ENCODE measurements at regions not wholly inside any gene's neighbourhood (a gene's known extent, or its start where the extent isn't known, plus 50 kb on each side); places are given as distances from the start of the nearest gene placed in this dataset.

GRCh38 chr4:104964410-104965175, 182.1 kb upstream of the TET2 start:
- no peak overlapping the region for H3K4me3 ChIP-seq (ENCODE audit: low read length in 2 of 2)
- ATAC-seq (ENCODE audit: low FRiP score), result no peak
- H3K4me1 ChIP-seq (ENCODE audit: control insufficient read depth in 1 of 2, insufficient read depth in 2 of 2, low read length in 2 of 2), result no peaks in the 10 kb centered on the region
- WGBS, 2 donors, result 73 to 74% methylated on average over 4 of the region's 4 CpGs
- H3K9me3 ChIP-seq (ENCODE audit: control insufficient read depth, low read length), result no peaks in the 10 kb centered on the region
- intact Hi-C loops (cut with DNase I), result no loop called here
- no peaks in the 10 kb centered on the region for H3K27me3 ChIP-seq (ENCODE audit: control insufficient read depth in 1 of 2, insufficient read depth in 2 of 2, low read length in 1 of 2)
- no peaks in the 10 kb centered on the region for H3K36me3 ChIP-seq (ENCODE audit: control insufficient read depth in 1 of 2, insufficient read depth in 2 of 2, low read length in 1 of 2)
- H3K27ac ChIP-seq (ENCODE audit: low read depth in 1 of 2, low read length in 2 of 2), result no peak overlapping the region
- DNase-seq, result no peak

GRCh38 chr4:104966349-104967033, 180.2 kb upstream of the TET2 start:
- 47 to 52% methylated on average over 3 of the region's 3 CpGs for WGBS, 2 donors
- H3K27ac ChIP-seq (ENCODE audit: low read depth in 1 of 2, low read length in 2 of 2), result no peak overlapping the region
- H3K4me3 ChIP-seq (ENCODE audit: low read length in 2 of 2), result no peak overlapping the region
- DNase-seq (no peak), ATAC-seq (ENCODE audit: low FRiP score) (peak; percentile 72)
- H3K36me3 ChIP-seq (ENCODE audit: control insufficient read depth in 1 of 2, insufficient read depth in 2 of 2, low read length in 1 of 2), result no peaks in the 10 kb centered on the region
- no peaks in the 10 kb centered on the region for H3K9me3 ChIP-seq (ENCODE audit: control insufficient read depth, low read length)
- intact Hi-C loops (cut with DNase I), result no loop called here
- no peaks in the 10 kb centered on the region for H3K27me3 ChIP-seq (ENCODE audit: control insufficient read depth in 1 of 2, insufficient read depth in 2 of 2, low read length in 1 of 2)
- H3K4me1 ChIP-seq (ENCODE audit: control insufficient read depth in 1 of 2, insufficient read depth in 2 of 2, low read length in 2 of 2), result no peaks in the 10 kb centered on the region

- Histone ChIP-seq H3K36me3 (ENCODE audit: control insufficient read depth in 1 of 2, insufficient read depth in 2 of 2, low read length in 1 of 2) (no peaks in the 10 kb centered on the region), H3K27ac (ENCODE audit: low read depth in 1 of 2, low read length in 2 of 2) (no peak overlapping the region), H3K9me3 (ENCODE audit: control insufficient read depth, low read length) (no peaks in the 10 kb centered on the region), H3K4me3 (ENCODE audit: low read length in 2 of 2) (no peak overlapping the region), H3K27me3 (ENCODE audit: control insufficient read depth in 1 of 2, insufficient read depth in 2 of 2, low read length in 1 of 2) (no peaks in the 10 kb centered on the region), H3K4me1 (ENCODE audit: control insufficient read depth in 1 of 2, insufficient read depth in 2 of 2, low read length in 2 of 2) (no peaks in the 10 kb centered on the region)
- DNase-seq, result no peak
- peak; percentile 23 for ATAC-seq (ENCODE audit: low FRiP score)
- intact Hi-C loops (cut with DNase I), result no loop called here
- 45 to 52% methylated on average over 3 of the region's 3 CpGs for WGBS, 2 donors
Observed at GRCh38 chr4:104967034-104967401, 179.7 kb upstream of the TET2 start.

GRCh38 chr4:104969394-104970082, 177.1 kb upstream of the TET2 start:
- H3K4me3 ChIP-seq (ENCODE audit: low read length in 2 of 2), result no peak overlapping the region
- intact Hi-C loops (cut with DNase I), result no loop called here
- H3K27ac ChIP-seq (ENCODE audit: low read depth in 1 of 2, low read length in 2 of 2), result no peak overlapping the region
- H3K36me3 ChIP-seq (ENCODE audit: control insufficient read depth in 1 of 2, insufficient read depth in 2 of 2, low read length in 1 of 2), result no peaks in the 10 kb centered on the region
- DNase-seq, result no peak
- 37 to 47% methylated on average over 3 of the region's 3 CpGs for WGBS, 2 donors
- H3K9me3 ChIP-seq (ENCODE audit: control insufficient read depth, low read length), result no peaks in the 10 kb centered on the region
- H3K27me3 ChIP-seq (ENCODE audit: control insufficient read depth in 1 of 2, insufficient read depth in 2 of 2, low read length in 1 of 2), result no peaks in the 10 kb centered on the region
- ATAC-seq (ENCODE audit: low FRiP score), result no peak
- H3K4me1 ChIP-seq (ENCODE audit: control insufficient read depth in 1 of 2, insufficient read depth in 2 of 2, low read length in 2 of 2), result no peaks in the 10 kb centered on the region

GRCh38 chr4:104971462-104971861, 175.2 kb upstream of the TET2 start:
- H3K9me3 ChIP-seq (ENCODE audit: control insufficient read depth, low read length), result no peaks in the 10 kb centered on the region
- no peak overlapping the region for H3K4me3 ChIP-seq (ENCODE audit: low read length in 2 of 2)
- H3K4me1 ChIP-seq (ENCODE audit: control insufficient read depth in 1 of 2, insufficient read depth in 2 of 2, low read length in 2 of 2), result no peaks in the 10 kb centered on the region
- no peaks in the 10 kb centered on the region for H3K27me3 ChIP-seq (ENCODE audit: control insufficient read depth in 1 of 2, insufficient read depth in 2 of 2, low read length in 1 of 2)
- intact Hi-C loops (cut with DNase I), result no loop called here
- ATAC-seq (ENCODE audit: low FRiP score) (no peak), DNase-seq (no peak)
- no peak overlapping the region for H3K27ac ChIP-seq (ENCODE audit: low read depth in 1 of 2, low read length in 2 of 2)
- 22 to 38% methylated on average over 2 of the region's 2 CpGs for WGBS, 2 donors
- H3K36me3 ChIP-seq (ENCODE audit: control insufficient read depth in 1 of 2, insufficient read depth in 2 of 2, low read length in 1 of 2), result no peaks in the 10 kb centered on the region

GRCh38 chr4:104973708-104974107, 173.0 kb upstream of the TET2 start:
- ATAC-seq (ENCODE audit: low FRiP score), result no peak
- Histone ChIP-seq H3K36me3 (ENCODE audit: control insufficient read depth in 1 of 2, insufficient read depth in 2 of 2, low read length in 1 of 2) (no peaks in the 10 kb centered on the region), H3K27ac (ENCODE audit: low read depth in 1 of 2, low read length in 2 of 2) (no peak overlapping the region), H3K27me3 (ENCODE audit: control insufficient read depth in 1 of 2, insufficient read depth in 2 of 2, low read length in 1 of 2) (no peaks in the 10 kb centered on the region), H3K9me3 (ENCODE audit: control insufficient read depth, low read length) (no peaks in the 10 kb centered on the region), H3K4me1 (ENCODE audit: control insufficient read depth in 1 of 2, insufficient read depth in 2 of 2, low read length in 2 of 2) (no peaks in the 10 kb centered on the region), H3K4me3 (ENCODE audit: low read length in 2 of 2) (no peak overlapping the region)
- 42 to 51% methylated on average over 2 of the region's 2 CpGs for WGBS, 2 donors
- intact Hi-C loops (cut with DNase I), result no loop called here
- DNase-seq, result no peak

GRCh38 chr4:104975617-104976016, 171.1 kb upstream of the TET2 start:
- 64 to 87% methylated on average over 1 of the region's 1 CpG for WGBS, 2 donors
- H3K27ac ChIP-seq (ENCODE audit: low read depth in 1 of 2, low read length in 2 of 2), result no peak overlapping the region
- H3K4me1 ChIP-seq (ENCODE audit: control insufficient read depth in 1 of 2, insufficient read depth in 2 of 2, low read length in 2 of 2), result no peaks in the 10 kb centered on the region
- no peak overlapping the region for H3K4me3 ChIP-seq (ENCODE audit: low read length in 2 of 2)
- no peaks in the 10 kb centered on the region for H3K9me3 ChIP-seq (ENCODE audit: control insufficient read depth, low read length)
- no peaks in the 10 kb centered on the region for H3K27me3 ChIP-seq (ENCODE audit: control insufficient read depth in 1 of 2, insufficient read depth in 2 of 2, low read length in 1 of 2)
- H3K36me3 ChIP-seq (ENCODE audit: control insufficient read depth in 1 of 2, insufficient read depth in 2 of 2, low read length in 1 of 2), result no peaks in the 10 kb centered on the region
- ATAC-seq (ENCODE audit: low FRiP score), result no peak
- intact Hi-C loops (cut with DNase I), result no loop called here
- no peak for DNase-seq

GRCh38 chr4:104976262-104976661, 170.4 kb upstream of the TET2 start:
- no peaks in the 10 kb centered on the region for H3K4me1 ChIP-seq (ENCODE audit: control insufficient read depth in 1 of 2, insufficient read depth in 2 of 2, low read length in 2 of 2)
- no peak for ATAC-seq (ENCODE audit: low FRiP score)
- 87 to 94% methylated on average over 2 of the region's 2 CpGs for WGBS, 2 donors
- no peak for DNase-seq
- intact Hi-C loops (cut with DNase I), result no loop called here
- no peak overlapping the region for H3K27ac ChIP-seq (ENCODE audit: low read depth in 1 of 2, low read length in 2 of 2)
- H3K4me3 ChIP-seq (ENCODE audit: low read length in 2 of 2), result no peak overlapping the region
- no peaks in the 10 kb centered on the region for H3K27me3 ChIP-seq (ENCODE audit: control insufficient read depth in 1 of 2, insufficient read depth in 2 of 2, low read length in 1 of 2)
- H3K36me3 ChIP-seq (ENCODE audit: control insufficient read depth in 1 of 2, insufficient read depth in 2 of 2, low read length in 1 of 2), result no peaks in the 10 kb centered on the region
- H3K9me3 ChIP-seq (ENCODE audit: control insufficient read depth, low read length), result no peaks in the 10 kb centered on the region

All from aorta (tissue), 5 donors.